ENCODE measurements at regions not wholly inside any gene's neighbourhood (a gene's known extent, or its start where the extent isn't known, plus 50 kb on each side); places are given as distances from the start of the nearest gene placed in this dataset.

DNA sequence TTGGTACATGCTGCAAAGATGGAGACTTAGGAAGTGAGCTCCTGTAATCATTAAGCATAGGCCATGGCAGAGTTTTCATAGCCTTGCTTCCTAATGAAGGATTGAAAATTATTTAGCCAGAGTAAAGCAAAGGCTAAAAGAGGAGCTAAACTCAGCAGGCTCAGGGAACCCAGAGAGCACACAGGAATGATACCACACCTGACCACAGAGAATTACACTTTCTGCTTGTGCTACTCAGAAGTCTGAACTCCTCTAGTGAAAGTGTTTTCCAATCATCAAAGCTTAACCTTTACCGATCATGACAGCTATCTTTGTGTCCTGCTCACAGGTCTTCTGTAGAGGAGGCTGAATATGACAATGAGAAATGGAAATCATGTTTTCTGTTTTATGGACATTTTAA lies 347.7 kb downstream of the OTUD1 start:
- TF ChIP-seq, protein P1, sequence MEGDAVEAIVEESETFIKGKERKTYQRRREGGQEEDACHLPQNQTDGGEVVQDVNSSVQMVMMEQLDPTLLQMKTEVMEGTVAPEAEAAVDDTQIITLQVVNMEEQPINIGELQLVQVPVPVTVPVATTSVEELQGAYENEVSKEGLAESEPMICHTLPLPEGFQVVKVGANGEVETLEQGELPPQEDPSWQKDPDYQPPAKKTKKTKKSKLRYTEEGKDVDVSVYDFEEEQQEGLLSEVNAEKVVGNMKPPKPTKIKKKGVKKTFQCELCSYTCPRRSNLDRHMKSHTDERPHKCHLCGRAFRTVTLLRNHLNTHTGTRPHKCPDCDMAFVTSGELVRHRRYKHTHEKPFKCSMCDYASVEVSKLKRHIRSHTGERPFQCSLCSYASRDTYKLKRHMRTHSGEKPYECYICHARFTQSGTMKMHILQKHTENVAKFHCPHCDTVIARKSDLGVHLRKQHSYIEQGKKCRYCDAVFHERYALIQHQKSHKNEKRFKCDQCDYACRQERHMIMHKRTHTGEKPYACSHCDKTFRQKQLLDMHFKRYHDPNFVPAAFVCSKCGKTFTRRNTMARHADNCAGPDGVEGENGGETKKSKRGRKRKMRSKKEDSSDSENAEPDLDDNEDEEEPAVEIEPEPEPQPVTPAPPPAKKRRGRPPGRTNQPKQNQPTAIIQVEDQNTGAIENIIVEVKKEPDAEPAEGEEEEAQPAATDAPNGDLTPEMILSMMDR (IDR thresholded peaks at IDR 0.05), result no peak
- TF ChIP-seq POLR2A (IDR thresholded peaks at IDR 0.05), result no peak

Data from Peyer's patch (tissue), 4 donors.